ENCODE measurements at regions not wholly inside any gene's neighbourhood (a gene's known extent, or its start where the extent isn't known, plus 50 kb on each side); places are given as distances from the start of the nearest gene placed in this dataset.

DNA sequence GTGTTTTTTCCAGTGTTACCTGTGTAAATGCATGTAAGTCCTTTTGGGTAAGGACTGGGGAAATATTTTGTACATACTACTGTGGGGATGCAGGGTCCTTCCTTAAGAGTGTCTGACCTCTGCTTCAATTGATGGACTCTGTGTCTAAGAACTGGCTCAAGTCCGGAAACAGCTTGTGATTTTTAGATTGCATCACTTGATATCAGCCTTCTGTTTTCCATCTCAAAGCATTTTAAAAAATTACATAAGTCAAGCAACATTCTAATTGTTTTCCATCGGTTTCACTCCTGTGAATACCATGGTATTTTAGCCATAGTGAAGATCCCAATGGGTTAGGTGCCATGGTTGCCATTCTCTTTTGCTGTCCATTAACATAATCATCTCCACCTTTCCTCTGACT lies 597.6 kb downstream of the SQOR start:
- TF ChIP-seq POLR2A (IDR thresholded peaks at IDR 0.05; ENCODE audit: insufficient read depth in 1 of 2, low read depth in 2 of 2, low read length in 2 of 2) = no peak
- no peak for TF ChIP-seq CHD4 (IDR thresholded peaks at IDR 0.05; ENCODE audit: borderline replicate concordance, low read length)
- no peak for TF ChIP-seq RAD21 (CRISPR knock-in tag; IDR thresholded peaks at IDR 0.05)
- TF ChIP-seq RAD51 (IDR thresholded peaks at IDR 0.05; ENCODE audit: borderline replicate concordance) = no peak
- TF ChIP-seq FOXM1 (CRISPR knock-in tag; IDR thresholded peaks at IDR 0.05) = no peak
- TF ChIP-seq, protein P1, sequence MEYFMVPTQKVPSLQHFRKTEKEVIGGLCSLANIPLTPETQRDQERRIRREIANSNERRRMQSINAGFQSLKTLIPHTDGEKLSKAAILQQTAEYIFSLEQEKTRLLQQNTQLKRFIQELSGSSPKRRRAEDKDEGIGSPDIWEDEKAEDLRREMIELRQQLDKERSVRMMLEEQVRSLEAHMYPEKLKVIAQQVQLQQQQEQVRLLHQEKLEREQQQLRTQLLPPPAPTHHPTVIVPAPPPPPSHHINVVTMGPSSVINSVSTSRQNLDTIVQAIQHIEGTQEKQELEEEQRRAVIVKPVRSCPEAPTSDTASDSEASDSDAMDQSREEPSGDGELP (IDR thresholded peaks at IDR 0.05; ENCODE audit: borderline replicate concordance, low read depth) = no peak
- no peak for TF ChIP-seq NKX3-1 (CRISPR knock-in tag; IDR thresholded peaks at IDR 0.05)
- TF ChIP-seq BRCA1 (CRISPR knock-in tag; IDR thresholded peaks at IDR 0.05) = no peak
- TF ChIP-seq ELF1 (CRISPR knock-in tag; IDR thresholded peaks at IDR 0.05) = no peak
